ENCODE measurements at regions not wholly inside any gene's neighbourhood (a gene's known extent, or its start where the extent isn't known, plus 50 kb on each side); places are given as distances from the start of the nearest gene placed in this dataset.

DNA sequence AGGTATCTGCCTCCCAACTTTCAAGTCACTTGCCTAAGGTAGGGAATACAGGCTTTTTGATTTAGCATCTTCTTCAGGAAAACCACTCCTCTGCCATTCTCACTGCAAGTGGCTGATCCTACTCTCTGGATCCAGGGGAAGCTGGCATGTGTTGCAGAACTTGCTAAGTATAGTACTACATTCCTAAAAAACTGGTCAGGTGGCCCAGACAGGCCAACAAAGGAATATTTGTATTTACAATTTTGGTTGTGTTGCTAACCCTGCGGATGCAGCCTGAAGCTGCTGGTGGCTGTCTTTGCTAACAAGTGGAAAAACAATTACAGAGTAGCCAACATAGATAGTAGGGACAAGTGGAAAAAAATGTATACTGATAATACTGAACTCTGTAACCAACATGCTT, 222.5 kb upstream of the STARD13 start:
- intact Hi-C loops (cut with DNase I), result no loop called here
- Histone ChIP-seq H3K27ac (peak overlapping the region in 7 of 10 donors; percentile 17 to 93 (median 87)), H3K9me3 (peaks cover 0 to 5% (median 0%) of the 10 kb centered on the region in 11 donors), H3K36me3 (no peaks in the 10 kb centered on the region), H3K27me3 (no peaks in the 10 kb centered on the region), H3K4me1 (peaks cover 2 to 45% (median 31%) of the 10 kb centered on the region in 9 donors), H3K4me3 (no peak overlapping the region)
- ATAC-seq, result peak in 1 of 8 donors; percentile 14
- DNase-seq, result no peak
- 66 to 71% methylated on average over 1 of the region's 1 CpG for WGBS, 2 donors
- TF ChIP-seq, protein P1, sequence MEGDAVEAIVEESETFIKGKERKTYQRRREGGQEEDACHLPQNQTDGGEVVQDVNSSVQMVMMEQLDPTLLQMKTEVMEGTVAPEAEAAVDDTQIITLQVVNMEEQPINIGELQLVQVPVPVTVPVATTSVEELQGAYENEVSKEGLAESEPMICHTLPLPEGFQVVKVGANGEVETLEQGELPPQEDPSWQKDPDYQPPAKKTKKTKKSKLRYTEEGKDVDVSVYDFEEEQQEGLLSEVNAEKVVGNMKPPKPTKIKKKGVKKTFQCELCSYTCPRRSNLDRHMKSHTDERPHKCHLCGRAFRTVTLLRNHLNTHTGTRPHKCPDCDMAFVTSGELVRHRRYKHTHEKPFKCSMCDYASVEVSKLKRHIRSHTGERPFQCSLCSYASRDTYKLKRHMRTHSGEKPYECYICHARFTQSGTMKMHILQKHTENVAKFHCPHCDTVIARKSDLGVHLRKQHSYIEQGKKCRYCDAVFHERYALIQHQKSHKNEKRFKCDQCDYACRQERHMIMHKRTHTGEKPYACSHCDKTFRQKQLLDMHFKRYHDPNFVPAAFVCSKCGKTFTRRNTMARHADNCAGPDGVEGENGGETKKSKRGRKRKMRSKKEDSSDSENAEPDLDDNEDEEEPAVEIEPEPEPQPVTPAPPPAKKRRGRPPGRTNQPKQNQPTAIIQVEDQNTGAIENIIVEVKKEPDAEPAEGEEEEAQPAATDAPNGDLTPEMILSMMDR (IDR thresholded peaks at IDR 0.05), result no peak

DNA sequence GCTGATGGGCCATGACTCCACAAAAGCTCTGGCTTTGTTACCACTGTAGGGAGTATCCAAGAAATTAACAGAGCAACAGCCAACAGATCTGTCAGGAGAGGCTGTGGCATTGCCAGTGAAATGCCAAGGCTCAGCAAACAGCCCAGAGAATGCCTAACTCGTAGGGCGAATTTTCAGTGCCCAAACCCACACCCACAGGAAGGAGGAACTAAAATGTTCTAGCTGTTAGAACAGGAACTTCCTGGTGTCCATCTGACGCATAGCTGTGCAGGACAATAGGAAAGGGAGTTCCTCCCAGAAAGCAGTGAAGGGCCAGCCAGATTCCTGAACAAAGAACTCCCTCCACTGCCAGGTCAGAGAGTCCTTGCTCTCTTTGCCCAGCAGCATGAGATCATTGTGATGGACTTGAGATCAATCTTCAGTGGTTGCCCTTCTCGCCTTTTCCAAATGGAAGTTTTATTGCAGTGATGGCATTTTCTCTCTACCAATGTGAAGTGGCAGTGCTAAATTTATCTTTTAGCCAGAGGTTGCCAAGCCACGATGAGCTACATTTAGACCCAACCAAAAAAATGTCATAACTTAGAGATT, 224.2 kb upstream of the STARD13 start:
- DNase-seq (peak; percentile 13 to 62), ATAC-seq (peak; percentile 79 to 94 (median 90))
- H3K27me3 ChIP-seq, result no peaks in the 10 kb centered on the region
- intact Hi-C loops (cut with DNase I), result no loop called here
- TF ChIP-seq, protein P1 (IDR thresholded peaks at IDR 0.05), result peak in 2 of 9 donors; percentile 16 to 29
- peaks cover 2 to 45% (median 31%) of the 10 kb centered on the region in 9 donors for H3K4me1 ChIP-seq
- WGBS, 2 donors, result 25 to 32% methylated on average over 5 of the region's 5 CpGs
- H3K27ac ChIP-seq, result peak overlapping the region; percentile 80 to 93 (median 87)
- peaks cover 0 to 5% (median 0%) of the 10 kb centered on the region in 11 donors for H3K9me3 ChIP-seq
- no peaks in the 10 kb centered on the region for H3K36me3 ChIP-seq
- peak overlapping the region in 1 of 10 donors; percentile 2 for H3K4me3 ChIP-seq

DNA sequence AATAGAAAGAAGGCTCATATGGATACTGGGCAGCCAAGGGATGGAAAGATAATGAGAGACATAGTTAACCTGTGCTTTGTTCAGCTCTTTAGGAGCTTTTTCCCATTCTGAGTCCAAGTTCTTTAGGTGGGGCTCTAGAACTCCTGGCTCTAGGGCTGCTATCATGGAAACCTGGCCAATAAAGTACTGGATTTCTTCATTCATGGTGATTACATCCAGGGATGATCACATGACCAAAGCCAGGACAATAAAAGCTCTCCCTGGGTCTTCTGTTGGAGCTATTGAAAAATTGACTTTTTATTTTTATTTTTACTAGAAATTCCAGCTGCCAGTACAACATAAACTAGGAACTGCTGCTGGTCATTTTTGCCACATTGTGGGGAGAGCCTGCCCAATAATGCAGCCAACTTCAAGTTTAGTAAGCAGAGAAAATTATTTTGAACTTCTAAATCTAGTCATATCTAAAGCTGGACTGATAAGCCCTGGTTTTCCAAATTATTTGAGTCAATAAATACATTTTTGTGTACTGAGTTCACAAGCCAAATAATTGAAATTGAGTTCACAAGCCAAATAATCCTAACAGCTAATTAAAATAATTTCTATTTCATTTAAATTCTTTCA, 224.9 kb upstream of the STARD13 start:
- no peak overlapping the region for H3K4me3 ChIP-seq
- intact Hi-C loops (cut with DNase I), result no loop called here
- peak in 7 of 8 donors; percentile 7 to 43 (median 31) for ATAC-seq

GRCh38 chr13:33512880-33513554, 227.5 kb upstream of the STARD13 start:
- Histone ChIP-seq H3K27ac (no peak overlapping the region), H3K27me3 (no peaks in the 10 kb centered on the region), H3K4me3 (no peak overlapping the region), H3K9me3 (no peaks in the 10 kb centered on the region), H3K4me1 (peaks cover 2 to 38% (median 31%) of the 10 kb centered on the region in 9 donors), H3K36me3 (no peaks in the 10 kb centered on the region)
- no peak for DNase-seq
- intact Hi-C loops (cut with DNase I), result no loop called here
- no peak for ATAC-seq
- 84 to 95% methylated on average over 2 of the region's 2 CpGs for WGBS, 2 donors
- TF ChIP-seq, protein P1 (IDR thresholded peaks at IDR 0.05), result no peak

More for the DNA sequence above, 224.9 kb upstream of the STARD13 start:
- no peak for DNase-seq
- Histone ChIP-seq H3K9me3 (peaks cover 0 to 5% (median 0%) of the 10 kb centered on the region in 11 donors), H3K4me1 (peaks cover 2 to 45% (median 31%) of the 10 kb centered on the region in 9 donors), H3K27me3 (no peaks in the 10 kb centered on the region), H3K36me3 (no peaks in the 10 kb centered on the region), H3K27ac (peak overlapping the region; percentile 80 to 93 (median 87))
- TF ChIP-seq, protein P1 (IDR thresholded peaks at IDR 0.05), result no peak
